ENCODE measurements at regions not wholly inside any gene's neighbourhood (a gene's known extent, or its start where the extent isn't known, plus 50 kb on each side); places are given as distances from the start of the nearest gene placed in this dataset.

DNA sequence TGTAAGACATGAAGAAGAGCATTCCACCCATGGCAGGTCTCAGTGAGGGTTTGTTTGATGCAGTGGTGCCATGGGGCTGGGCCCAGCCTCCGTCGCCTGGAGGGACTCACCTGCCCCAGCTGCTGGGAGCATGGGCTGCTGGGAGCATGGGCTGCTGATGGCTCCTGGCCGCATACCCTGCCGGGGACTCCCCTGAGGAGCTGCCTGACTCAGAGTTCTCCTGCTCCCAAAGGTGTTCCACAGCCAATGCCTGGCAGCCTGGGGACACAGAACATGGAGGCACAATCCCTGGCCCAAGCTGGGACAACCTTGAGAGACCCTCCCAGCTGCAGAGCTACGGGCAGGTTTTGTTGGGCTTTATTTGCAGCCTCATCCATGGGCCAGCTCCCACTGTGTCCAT, 108.4 kb downstream of the COPS8 start:
- H3K9me1 ChIP-seq (ENCODE audit: control insufficient read depth, insufficient read depth, low read length), result peaks cover 2% of the 10 kb centered on the region
- intact Hi-C loops (cut with micrococcal nuclease), result no loop called here
- no peaks in the 10 kb centered on the region for H3K9me3 ChIP-seq (replicated peaks; ENCODE audit: control insufficient read depth, insufficient read depth, low read depth, low read length)
- in situ Hi-C loops (cut with MboI), result no loop called here
- ATAC-seq (no peak), DNase-seq (ENCODE audit: extremely low read depth in 1 of 4, low spot score in 3 of 4) (no peak), FAIRE-seq (no peak)
- no peak overlapping the region for H3K9ac ChIP-seq (ENCODE audit: insufficient read depth in 1 of 2, low read depth in 2 of 2, low read length in 2 of 2)
- BruUV-seq (replicated peaks), result no TSS peak
- H3K27me3 ChIP-seq (ENCODE audit: control insufficient read depth in 2 of 2, insufficient read depth in 2 of 2, low read length in 2 of 2), result peaks cover 0 to 31% of the 10 kb centered on the region in 2 experiments; a peak in 4 of 5 replicates
- TF ChIP-seq BACH1 (tag; IDR thresholded peaks at IDR 0.05) (no peak), POLR3G (IDR thresholded peaks at IDR 0.05; ENCODE audit: extremely low read depth, insufficient read length, insufficient replicate concordance) (no peak), EGR1 (conservative IDR thresholded peaks at IDR 0.05) (no peak)
- TF ChIP-seq, protein P1, sequence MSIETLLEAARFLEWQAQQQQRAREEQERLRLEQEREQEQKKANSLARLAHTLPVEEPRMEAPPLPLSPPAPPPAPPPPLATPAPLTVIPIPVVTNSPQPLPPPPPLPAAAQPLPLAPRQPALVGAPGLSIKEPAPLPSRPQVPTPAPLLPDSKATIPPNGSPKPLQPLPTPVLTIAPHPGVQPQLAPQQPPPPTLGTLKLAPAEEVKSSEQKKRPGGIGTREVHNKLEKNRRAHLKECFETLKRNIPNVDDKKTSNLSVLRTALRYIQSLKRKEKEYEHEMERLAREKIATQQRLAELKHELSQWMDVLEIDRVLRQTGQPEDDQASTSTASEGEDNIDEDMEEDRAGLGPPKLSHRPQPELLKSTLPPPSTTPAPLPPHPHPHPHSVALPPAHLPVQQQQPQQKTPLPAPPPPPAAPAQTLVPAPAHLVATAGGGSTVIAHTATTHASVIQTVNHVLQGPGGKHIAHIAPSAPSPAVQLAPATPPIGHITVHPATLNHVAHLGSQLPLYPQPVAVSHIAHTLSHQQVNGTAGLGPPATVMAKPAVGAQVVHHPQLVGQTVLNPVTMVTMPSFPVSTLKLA (conservative IDR thresholded peaks at IDR 0.05), result no peak
- H3K4me1 ChIP-seq (replicated peaks in 1 of 2; ENCODE audit: control insufficient read depth in 2 of 2, insufficient read depth in 2 of 2, low read length in 2 of 2), result no peaks in the 10 kb centered on the region; a peak in 1 of 5 replicates
- ChIA-PET POLR2A (no interaction called here), CTCF (ENCODE audit: low intra/inter-chr PET ratio) (no interaction called here)
- no peaks in the 10 kb centered on the region for H3K79me2 ChIP-seq (ENCODE audit: control insufficient read depth, insufficient read depth, low read length)
- no peak overlapping the region for H3K4me3 ChIP-seq
- WGBS (ENCODE audit: insufficient coverage, low coverage, missing lambda C conversion rate), result 0% methylated on average over 3 of the region's 5 CpGs
- H3K36me3 ChIP-seq (ENCODE audit: control insufficient read depth, insufficient read depth, low read length), result no peaks in the 10 kb centered on the region
- H3K27ac ChIP-seq (ENCODE audit: extremely low read depth, low read depth, low read length), result no peak overlapping the region
- H4K20me1 ChIP-seq (replicated peaks; ENCODE audit: control insufficient read depth, insufficient read depth, low read length), result no peaks in the 10 kb centered on the region
- H3K4me2 ChIP-seq (ENCODE audit: insufficient read depth, low read length), result no peak overlapping the region
- no peak overlapping the region for H2AFZ ChIP-seq (ENCODE audit: low read depth, low read length)

DNA sequence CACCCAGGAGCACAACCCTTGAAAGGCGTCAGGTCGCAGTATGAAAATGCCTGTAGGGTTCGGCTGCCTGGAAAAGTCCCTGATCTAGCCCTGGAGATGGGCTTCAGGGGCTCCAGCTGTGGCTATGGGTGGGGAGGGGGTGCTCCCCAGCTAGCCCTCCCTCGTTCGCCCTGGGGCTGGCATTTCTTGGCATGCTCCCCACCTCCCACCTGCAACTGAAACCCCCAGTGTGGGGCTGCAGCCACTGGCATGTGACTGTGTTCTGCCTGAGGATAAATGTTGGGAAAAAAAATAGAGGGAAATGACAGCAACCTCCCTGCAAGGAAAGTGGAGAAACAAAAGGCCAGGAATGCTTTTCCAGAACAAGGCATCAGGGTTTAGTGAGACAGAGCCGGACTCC, 109.2 kb downstream of the COPS8 start:
- BruUV-seq (replicated peaks), result no TSS peak
- FAIRE-seq (no peak), DNase-seq (ENCODE audit: extremely low read depth in 1 of 4, low spot score in 3 of 4) (no peak), ATAC-seq (no peak)
- H4K20me1 ChIP-seq (replicated peaks; ENCODE audit: control insufficient read depth, insufficient read depth, low read length), result no peaks in the 10 kb centered on the region
- POLR2A ChIA-PET, result no interaction called here
- peaks cover 2% of the 10 kb centered on the region for H3K9me1 ChIP-seq (ENCODE audit: control insufficient read depth, insufficient read depth, low read length)
- no peaks in the 10 kb centered on the region for H3K9me3 ChIP-seq (replicated peaks; ENCODE audit: control insufficient read depth, insufficient read depth, low read depth, low read length)
- peaks cover 0 to 31% of the 10 kb centered on the region in 2 experiments; a peak in 4 of 5 replicates for H3K27me3 ChIP-seq (ENCODE audit: control insufficient read depth in 2 of 2, insufficient read depth in 2 of 2, low read length in 2 of 2)
- H2AFZ ChIP-seq (ENCODE audit: low read depth, low read length), result no peak overlapping the region
- intact Hi-C loops (cut with micrococcal nuclease), result no loop called here
- H3K4me1 ChIP-seq (replicated peaks in 1 of 2; ENCODE audit: control insufficient read depth in 2 of 2, insufficient read depth in 2 of 2, low read length in 2 of 2), result no peaks in the 10 kb centered on the region; a peak in 1 of 5 replicates
- no peak overlapping the region for H3K9ac ChIP-seq (ENCODE audit: insufficient read depth in 1 of 2, low read depth in 2 of 2, low read length in 2 of 2)
- no peak overlapping the region for H3K4me2 ChIP-seq (ENCODE audit: insufficient read depth, low read length)
- H3K79me2 ChIP-seq (ENCODE audit: control insufficient read depth, insufficient read depth, low read length), result no peaks in the 10 kb centered on the region
- H3K4me3 ChIP-seq, result no peak overlapping the region
- H3K36me3 ChIP-seq (ENCODE audit: control insufficient read depth, insufficient read depth, low read length), result no peaks in the 10 kb centered on the region
- H3K27ac ChIP-seq (ENCODE audit: extremely low read depth, low read depth, low read length), result no peak overlapping the region
- CTCF ChIA-PET (ENCODE audit: low intra/inter-chr PET ratio), result no interaction called here
- 2% methylated on average over 6 of the region's 6 CpGs for WGBS (ENCODE audit: insufficient coverage, low coverage, missing lambda C conversion rate)
- in situ Hi-C loops (cut with MboI), result no loop called here
- TF ChIP-seq, protein P2, sequence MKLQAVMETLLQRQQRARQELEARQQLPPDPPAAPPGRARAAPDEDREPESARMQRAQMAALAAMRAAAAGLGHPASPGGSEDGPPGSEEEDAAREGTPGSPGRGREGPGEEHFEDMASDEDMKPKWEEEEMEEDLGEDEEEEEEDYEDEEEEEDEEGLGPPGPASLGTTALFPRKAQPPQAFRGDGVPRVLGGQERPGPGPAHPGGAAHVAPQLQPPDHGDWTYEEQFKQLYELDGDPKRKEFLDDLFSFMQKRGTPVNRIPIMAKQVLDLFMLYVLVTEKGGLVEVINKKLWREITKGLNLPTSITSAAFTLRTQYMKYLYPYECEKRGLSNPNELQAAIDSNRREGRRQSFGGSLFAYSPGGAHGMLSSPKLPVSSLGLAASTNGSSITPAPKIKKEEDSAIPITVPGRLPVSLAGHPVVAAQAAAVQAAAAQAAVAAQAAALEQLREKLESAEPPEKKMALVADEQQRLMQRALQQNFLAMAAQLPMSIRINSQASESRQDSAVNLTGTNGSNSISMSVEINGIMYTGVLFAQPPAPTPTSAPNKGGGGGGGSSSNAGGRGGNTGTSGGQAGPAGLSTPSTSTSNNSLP (IDR thresholded peaks at IDR 0.05; ENCODE audit: borderline replicate concordance, low read depth, low read length), result no peak
- TF ChIP-seq MCM7 (IDR thresholded peaks at IDR 0.05) (no peak), EHMT2 (IDR thresholded peaks at IDR 0.05) (no peak), THRAP3 (IDR thresholded peaks at IDR 0.05; ENCODE audit: borderline replicate concordance) (no peak), ZBTB1 (CRISPR knock-in tag; IDR thresholded peaks at IDR 0.05; ENCODE audit: borderline replicate concordance, low read depth) (no peak), CCNT2 (IDR thresholded peaks at IDR 0.05; ENCODE audit: borderline replicate concordance, extremely low read depth, insufficient read length, low read depth, low read length) (no peak), GTF2E2 (tag; IDR thresholded peaks at IDR 0.05) (no peak)
- TF ChIP-seq, protein P3, sequence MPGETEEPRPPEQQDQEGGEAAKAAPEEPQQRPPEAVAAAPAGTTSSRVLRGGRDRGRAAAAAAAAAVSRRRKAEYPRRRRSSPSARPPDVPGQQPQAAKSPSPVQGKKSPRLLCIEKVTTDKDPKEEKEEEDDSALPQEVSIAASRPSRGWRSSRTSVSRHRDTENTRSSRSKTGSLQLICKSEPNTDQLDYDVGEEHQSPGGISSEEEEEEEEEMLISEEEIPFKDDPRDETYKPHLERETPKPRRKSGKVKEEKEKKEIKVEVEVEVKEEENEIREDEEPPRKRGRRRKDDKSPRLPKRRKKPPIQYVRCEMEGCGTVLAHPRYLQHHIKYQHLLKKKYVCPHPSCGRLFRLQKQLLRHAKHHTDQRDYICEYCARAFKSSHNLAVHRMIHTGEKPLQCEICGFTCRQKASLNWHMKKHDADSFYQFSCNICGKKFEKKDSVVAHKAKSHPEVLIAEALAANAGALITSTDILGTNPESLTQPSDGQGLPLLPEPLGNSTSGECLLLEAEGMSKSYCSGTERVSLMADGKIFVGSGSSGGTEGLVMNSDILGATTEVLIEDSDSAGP (CRISPR knock-in tag; IDR thresholded peaks at IDR 0.05), result no peak
